ENCODE measurements at regions not wholly inside any gene's neighbourhood (a gene's known extent, or its start where the extent isn't known, plus 50 kb on each side); places are given as distances from the start of the nearest gene placed in this dataset.

- DNase-seq (ENCODE audit: low spot score): no peak
- in situ Hi-C loops (cut with MboI; ENCODE audit: low pct_unique_long_range_greater_than_20kb, low sequenced_read_pairs, unreplicated experiment): no loop called here
- TF ChIP-seq CTCF (IDR thresholded peaks at IDR 0.05; ENCODE audit: extremely low read depth, insufficient read depth, missing control alignments): no peak
Measured at GRCh38 chrX:5084279-5084678, 1144.4 kb downstream of the NLGN4X start.

- no peak for TF ChIP-seq CTCF (IDR thresholded peaks at IDR 0.05; ENCODE audit: extremely low read depth, insufficient read depth, missing control alignments)
- DNase-seq (ENCODE audit: low spot score): no peak
- in situ Hi-C loops (cut with MboI; ENCODE audit: low pct_unique_long_range_greater_than_20kb, low sequenced_read_pairs, unreplicated experiment): no loop called here
Measured at GRCh38 chrX:5082705-5083104, 1146.0 kb downstream of the NLGN4X start.

GRCh38 chrX:5080791-5081190 lies 1147.9 kb downstream of the NLGN4X start:
- in situ Hi-C loops (cut with MboI; ENCODE audit: low pct_unique_long_range_greater_than_20kb, low sequenced_read_pairs, unreplicated experiment): no loop called here
- no peak for TF ChIP-seq CTCF (IDR thresholded peaks at IDR 0.05; ENCODE audit: extremely low read depth, insufficient read depth, missing control alignments)
- DNase-seq (ENCODE audit: low spot score): no peak

GRCh38 chrX:5068550-5068949 lies 1160.1 kb downstream of the NLGN4X start:
- no peak for DNase-seq (ENCODE audit: low spot score)
- in situ Hi-C loops (cut with MboI; ENCODE audit: low pct_unique_long_range_greater_than_20kb, low sequenced_read_pairs, unreplicated experiment): no loop called here
- TF ChIP-seq CTCF (IDR thresholded peaks at IDR 0.05; ENCODE audit: extremely low read depth, insufficient read depth, missing control alignments): no peak

GRCh38 chrX:5057786-5058185 lies 1170.9 kb downstream of the NLGN4X start:
- in situ Hi-C loops (cut with MboI; ENCODE audit: low pct_unique_long_range_greater_than_20kb, low sequenced_read_pairs, unreplicated experiment): no loop called here
- TF ChIP-seq CTCF (IDR thresholded peaks at IDR 0.05; ENCODE audit: extremely low read depth, insufficient read depth, missing control alignments): no peak
- no peak for DNase-seq (ENCODE audit: low spot score)

- DNase-seq (ENCODE audit: low spot score): no peak
- no peak for TF ChIP-seq CTCF (IDR thresholded peaks at IDR 0.05; ENCODE audit: extremely low read depth, insufficient read depth, missing control alignments)
- in situ Hi-C loops (cut with MboI; ENCODE audit: low pct_unique_long_range_greater_than_20kb, low sequenced_read_pairs, unreplicated experiment): no loop called here
Measured at GRCh38 chrX:5054852-5055251, 1173.8 kb downstream of the NLGN4X start.
